K562 (cell line): ENCODE measurements at regions not wholly inside any gene's neighbourhood (a gene's known extent, or its start where the extent isn't known, plus 50 kb on each side); places are given as distances from the start of the nearest gene placed in this dataset.

ENCODE experiments used
- ATAC-seq: fragments of 200-7000 bp; cut with Tn5 transposase; 3 replicates; pipeline ENCODE4 v1.9.1; 2020; ENCODE audit warnings: moderate library complexity
- BruUV-seq: library from RNA; stranded (reverse); fragments of 400-500 nt; replicated peaks from 2 replicates; lab custom pipeline; 2021; lab: Mats Ljungman, UMichigan
- CTCF ChIA-PET: fragments of 300-600 bp; formaldehyde crosslinking; extraction: SDS; loops from one replicate; lab custom pipeline; 2021; ENCODE audit warnings: low intra/inter-chr PET ratio; lab: Yijun Ruan, JAX
- POLR2A ChIA-PET: fragments of 300-600, 350-650 bp; sonication (Branson Sonifier 250); formaldehyde crosslinking; extraction: SDS; loops from one replicate; lab custom pipeline; 2021; ENCODE audit warnings: antibody characterized with exemption, inconsistent platforms; lab: Yijun Ruan, JAX
- DNase-seq, 4 experiments: peaks; one replicate each; pipeline versions ENCODE4 v3.0.0 to v3.0.0-alpha.2; 2011 to 2018; ENCODE audit warnings: low spot score in 3 of 4, mixed read lengths in 3 of 4; ENCODE audit errors: extremely low read depth in 1 of 4
- FAIRE-seq: peaks from 2 replicates; lab custom pipeline; 2011; peaks lifted over from hg19 to GRCh38; lab: Jason Lieb, UNC
- H2AFZ ChIP-seq: 2 replicates; pipeline ENCODE4 v1.6.0; 2011; ENCODE audit warnings: low read depth, low read length, control low read depth, inconsistent platforms
- H3K27ac ChIP-seq: fragments of 200-600 bp; 3 replicates; pipeline ENCODE4 v1.8.0; 2011; ENCODE audit warnings: low read depth, mild to moderate bottlenecking, control low read depth, inconsistent platforms, low read length, moderate library complexity, mixed read lengths; ENCODE audit errors: extremely low read depth
- H3K27me3 ChIP-seq, 2 experiments: fragments of 300-600 bp in 1 of 2; 2 replicates in 1 of 2; 3 replicates in 1 of 2; pipeline versions ENCODE4 v1.6.0 to v1.8.0; 2011; ENCODE audit warnings: inconsistent platforms in 2 of 2, low read length in 2 of 2, mild to moderate bottlenecking in 1 of 2, mixed read lengths in 1 of 2, moderate library complexity in 1 of 2; ENCODE audit not compliant: control insufficient read depth in 2 of 2, insufficient read depth in 2 of 2
- H3K36me3 ChIP-seq: fragments of 300-600 bp; 3 replicates; pipeline ENCODE4 v1.8.0; 2011; ENCODE audit warnings: mild to moderate bottlenecking, low read length, inconsistent platforms; ENCODE audit not compliant: control insufficient read depth, insufficient read depth
- H3K4me1 ChIP-seq, 2 experiments: fragments of 200-600 bp in 1 of 2; replicated peaks in 1 of 2; 2 replicates in 1 of 2; 3 replicates in 1 of 2; pipeline versions ENCODE4 v1.5.1 to v1.8.0; 2011; ENCODE audit warnings: inconsistent platforms in 2 of 2, low read length in 2 of 2, mild to moderate bottlenecking in 1 of 2, mixed read lengths in 1 of 2, moderate library complexity in 1 of 2; ENCODE audit not compliant: control insufficient read depth in 2 of 2, insufficient read depth in 2 of 2
- H3K4me2 ChIP-seq: 2 replicates; pipeline ENCODE4 v1.6.1; 2011; ENCODE audit warnings: low read length, control low read depth, inconsistent platforms, mixed read lengths; ENCODE audit not compliant: insufficient read depth
- H3K4me3 ChIP-seq: fragments of 200-600 bp; sonication (generic), shearing (Covaris generic); 2 replicates; pipeline ENCODE4 v1.5.1; 2016; ENCODE audit warnings: control low read depth, inconsistent platforms
- H3K79me2 ChIP-seq: fragments of 200-600 bp; 3 replicates; pipeline ENCODE4 v1.8.0; 2011; ENCODE audit warnings: low read length, inconsistent platforms; ENCODE audit not compliant: control insufficient read depth, insufficient read depth
- H3K9ac ChIP-seq, 2 experiments: 2 replicates each; pipeline versions ENCODE4 v1.6.0 to v1.6.1; 2011; ENCODE audit warnings: low read depth in 2 of 2, low read length in 2 of 2, control low read depth in 1 of 2, inconsistent platforms in 1 of 2, mild to moderate bottlenecking in 1 of 2, mixed read lengths in 1 of 2; ENCODE audit not compliant: insufficient read depth in 1 of 2
- H3K9me1 ChIP-seq: one replicate; pipeline ENCODE4 v1.6.0; 2011; ENCODE audit warnings: inconsistent platforms, mild to moderate bottlenecking, low read length, moderate library complexity; ENCODE audit not compliant: control insufficient read depth, insufficient read depth
- H3K9me3 ChIP-seq: replicated peaks from 2 replicates; pipeline ENCODE4 v1.5.1; 2011; ENCODE audit warnings: low read depth, low read length, inconsistent platforms; ENCODE audit not compliant: control insufficient read depth, insufficient read depth
- H4K20me1 ChIP-seq: replicated peaks from 2 replicates; pipeline ENCODE4 v1.6.1; 2011; ENCODE audit warnings: low read length, inconsistent platforms, mixed read lengths; ENCODE audit not compliant: control insufficient read depth, insufficient read depth
- HMG20B ChIP-seq: fragments of 250-450 bp; sonication (Bioruptor Pico); IDR thresholded peaks from 2 replicates; pipeline ENCODE4 v1.5.0; 2021; ENCODE audit warnings: mild to moderate bottlenecking
- KAT2B ChIP-seq: IDR thresholded peaks from one replicate; pipeline ENCODE4 v1.6.1; 2012; ENCODE audit warnings: low read depth, mild to moderate bottlenecking, control low read depth, inconsistent platforms, low read length, moderate library complexity
- PHTF2 ChIP-seq: fragments of 250-450 bp; sonication (Bioruptor Pico); IDR thresholded peaks from 2 replicates; pipeline ENCODE4 v1.5.0; 2021; ENCODE audit warnings: mild to moderate bottlenecking
- PML ChIP-seq: IDR thresholded peaks from 2 replicates; pipeline ENCODE4 v1.6.1; 2012; ENCODE audit warnings: low read length, inconsistent platforms
- POU5F1 ChIP-seq: fragments of 150-350 bp; IDR thresholded peaks from 2 replicates; pipeline ENCODE4 v1.6.1; 2014; ENCODE audit warnings: borderline replicate concordance, low read length, low read depth, mild to moderate bottlenecking; ENCODE audit not compliant: partially characterized antibody
- SAFB2 ChIP-seq: fragments of 200-400 bp; formaldehyde crosslinking; IDR thresholded peaks from 2 replicates; pipeline ENCODE4 v1.6.1; 2018; ENCODE audit warnings: borderline replicate concordance, low read length, low read depth, moderate library complexity; ENCODE audit not compliant: severe bottlenecking
- SOX6 ChIP-seq: fragments of 450-650 bp; IDR thresholded peaks from 2 replicates; pipeline ENCODE4 v1.6.1; 2014; ENCODE audit warnings: mild to moderate bottlenecking
- ZFP36 ChIP-seq: fragments of 150-350 bp; IDR thresholded peaks from 2 replicates; pipeline ENCODE4 v1.6.1; 2018; ENCODE audit warnings: low read length, low read depth; ENCODE audit not compliant: partially characterized antibody
- ZNF217 ChIP-seq: sonication (generic); formaldehyde crosslinking; IDR thresholded peaks from 2 replicates; pipeline ENCODE4 v1.8.0; 2022; ENCODE audit warnings: mild to moderate bottlenecking, missing genetic modification reagents
- ZNF347 ChIP-seq: fragments of 450-650 bp; formaldehyde crosslinking; IDR thresholded peaks from 2 replicates; pipeline ENCODE4 v1.4.0; 2020; ENCODE audit warnings: low read depth, mild to moderate bottlenecking, moderate library complexity
- ZNF586 ChIP-seq: fragments of 450-650 bp; formaldehyde crosslinking; conservative IDR thresholded peaks from 2 replicates; pipeline ENCODE4 v1.4.0; 2020; ENCODE audit warnings: mild to moderate bottlenecking, moderate library complexity
- ZNF668 ChIP-seq: fragments of 250-450 bp; sonication (Bioruptor Pico); IDR thresholded peaks from 2 replicates; pipeline ENCODE4 v1.8.0; 2022; ENCODE audit warnings: mild to moderate bottlenecking, inconsistent platforms
- in situ Hi-C: fragments of 300-500 bp; cut with MboI; formaldehyde crosslinking; loops from 4 replicates; pipeline ENCODE4 v1.15.0; 2018; ENCODE audit warnings: inconsistent platforms, mixed read lengths
- intact Hi-C: fragments of 100-400 bp; cut with micrococcal nuclease; formaldehyde crosslinking; loops from 2 replicates; pipeline ENCODE4 v1.14.2; 2022
- TF ChIP-seq, protein P1 (sequence below): fragments of 450-650 bp; IDR thresholded peaks from 2 replicates; pipeline ENCODE4 v1.6.1; 2016
- TF ChIP-seq, protein P2 (sequence below): fragments of 450-650 bp; IDR thresholded peaks from 2 replicates; pipeline ENCODE4 v1.6.1; 2016; ENCODE audit warnings: missing biosample characterization, missing genetic modification characterization

DNA sequence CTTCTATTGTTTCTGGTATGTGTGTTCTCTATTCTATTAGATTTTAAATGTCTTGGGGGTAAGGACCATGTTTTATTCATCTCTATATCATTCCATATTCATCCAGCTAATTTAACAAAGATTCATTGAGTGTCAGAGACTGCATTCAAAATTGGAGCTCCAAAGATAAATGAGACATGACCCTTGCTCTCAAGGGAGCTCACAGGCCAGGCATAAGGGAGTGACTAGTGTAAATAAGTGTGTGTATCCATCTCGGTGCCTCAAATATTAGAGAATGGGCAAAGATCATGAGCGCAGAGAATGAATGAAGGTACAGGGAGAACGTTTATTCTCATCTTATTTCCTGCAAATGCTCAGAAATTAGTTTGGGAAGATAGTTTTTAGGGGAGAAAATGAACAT is 150.1 kb upstream of the CASK start (continued):
- TF ChIP-seq SOX6 (no peak), ZFP36 (no peak)

DNA sequence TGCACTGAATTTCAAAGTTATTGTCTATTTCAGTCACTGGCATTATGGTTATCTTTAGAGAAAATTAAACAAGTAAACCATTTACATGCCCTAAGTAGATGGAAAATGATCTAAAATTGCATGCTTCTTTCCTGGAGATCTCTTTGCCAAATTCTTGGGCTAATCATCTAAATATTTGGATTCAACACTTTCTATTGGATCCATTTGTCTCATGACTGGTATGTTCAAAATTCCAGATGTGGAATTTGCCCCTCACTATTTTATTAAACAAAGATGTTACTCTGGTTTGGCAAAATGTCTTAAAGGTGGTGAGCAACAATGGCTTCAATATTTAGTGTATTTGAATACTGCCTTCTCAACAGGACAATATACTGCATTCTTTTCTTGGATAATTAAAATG is 147.5 kb upstream of the CASK start:
- TF ChIP-seq, protein P1, sequence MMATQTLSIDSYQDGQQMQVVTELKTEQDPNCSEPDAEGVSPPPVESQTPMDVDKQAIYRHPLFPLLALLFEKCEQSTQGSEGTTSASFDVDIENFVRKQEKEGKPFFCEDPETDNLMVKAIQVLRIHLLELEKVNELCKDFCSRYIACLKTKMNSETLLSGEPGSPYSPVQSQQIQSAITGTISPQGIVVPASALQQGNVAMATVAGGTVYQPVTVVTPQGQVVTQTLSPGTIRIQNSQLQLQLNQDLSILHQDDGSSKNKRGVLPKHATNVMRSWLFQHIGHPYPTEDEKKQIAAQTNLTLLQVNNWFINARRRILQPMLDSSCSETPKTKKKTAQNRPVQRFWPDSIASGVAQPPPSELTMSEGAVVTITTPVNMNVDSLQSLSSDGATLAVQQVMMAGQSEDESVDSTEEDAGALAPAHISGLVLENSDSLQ = no peak
- TF ChIP-seq ZNF347 (no peak), SAFB2 (no peak), ZNF668 (no peak), POU5F1 (no peak), HMG20B (CRISPR knock-in tag) (no peak), ZNF217 (CRISPR knock-in tag) (no peak), ZNF586 (CRISPR knock-in tag) (no peak), KAT2B (no peak), PHTF2 (no peak), PML (no peak)
- TF ChIP-seq, protein P2, sequence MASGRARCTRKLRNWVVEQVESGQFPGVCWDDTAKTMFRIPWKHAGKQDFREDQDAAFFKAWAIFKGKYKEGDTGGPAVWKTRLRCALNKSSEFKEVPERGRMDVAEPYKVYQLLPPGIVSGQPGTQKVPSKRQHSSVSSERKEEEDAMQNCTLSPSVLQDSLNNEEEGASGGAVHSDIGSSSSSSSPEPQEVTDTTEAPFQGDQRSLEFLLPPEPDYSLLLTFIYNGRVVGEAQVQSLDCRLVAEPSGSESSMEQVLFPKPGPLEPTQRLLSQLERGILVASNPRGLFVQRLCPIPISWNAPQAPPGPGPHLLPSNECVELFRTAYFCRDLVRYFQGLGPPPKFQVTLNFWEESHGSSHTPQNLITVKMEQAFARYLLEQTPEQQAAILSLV (tag) = no peak
- H3K36me3 ChIP-seq = no peaks in the 10 kb centered on the region

More for the DNA sequence above, 147.5 kb upstream of the CASK start:
- ATAC-seq = no peak
- H3K27ac ChIP-seq = no peak overlapping the region
- no peak overlapping the region for H3K9ac ChIP-seq
- H3K79me2 ChIP-seq = no peaks in the 10 kb centered on the region
- in situ Hi-C loops = no loop called here
- H3K4me2 ChIP-seq = no peak overlapping the region
- no peaks in the 10 kb centered on the region for H3K4me1 ChIP-seq
- no peak overlapping the region for H2AFZ ChIP-seq
- ChIA-PET POLR2A (no interaction called here), CTCF (no interaction called here)
- no peak for DNase-seq
- intact Hi-C loops = no loop called here
- H4K20me1 ChIP-seq = no peaks in the 10 kb centered on the region
- no TSS peak for BruUV-seq
- H3K9me1 ChIP-seq = no peaks in the 10 kb centered on the region
- H3K9me3 ChIP-seq = no peaks in the 10 kb centered on the region
- H3K4me3 ChIP-seq = no peak overlapping the region
- no peak for FAIRE-seq
- no peaks in the 10 kb centered on the region for H3K27me3 ChIP-seq
